ENCODE measurements at regions not wholly inside any gene's neighbourhood (a gene's known extent, or its start where the extent isn't known, plus 50 kb on each side); places are given as distances from the start of the nearest gene placed in this dataset.

- no peak for TF ChIP-seq CTCF (conservative IDR thresholded peaks at IDR 0.05; ENCODE audit: low read length)
- TF ChIP-seq EZH2phosphoT487 (IDR thresholded peaks at IDR 0.05; ENCODE audit: borderline replicate concordance, low read depth, low read length) = no peak
Observed at GRCh38 chr9:99693888-99694287, 127.8 kb upstream of the NR4A3 start.
